ENCODE measurements at regions not wholly inside any gene's neighbourhood (a gene's known extent, or its start where the extent isn't known, plus 50 kb on each side); places are given as distances from the start of the nearest gene placed in this dataset.

GRCh38 chr5:116773926-116774325 lies 199.3 kb upstream of the SEMA6A start:
- Histone ChIP-seq H3K4ac (ENCODE audit: low read depth, low read length) (no peak overlapping the region), H4K20me1 (ENCODE audit: control insufficient read depth, insufficient read depth, insufficient read length) (no peaks in the 10 kb centered on the region), H3K23me2 (ENCODE audit: insufficient read length, low read depth, low read length, poor library complexity, severe bottlenecking) (no peaks in the 10 kb centered on the region), H3K14ac (ENCODE audit: insufficient read depth, low read length) (no peak overlapping the region), H2BK20ac (ENCODE audit: low read depth, low read length, poor library complexity, severe bottlenecking) (no peak overlapping the region), H3K27me3 (ENCODE audit: insufficient read depth, low read length) (no peaks in the 10 kb centered on the region), H3K9me3 (ENCODE audit: control insufficient read depth, low read depth, low read length) (no peaks in the 10 kb centered on the region), H4K5ac (ENCODE audit: insufficient read length, low read depth, low read length) (no peak overlapping the region), H2BK12ac (ENCODE audit: insufficient read length, low read depth, low read length) (no peak overlapping the region), H3K23ac (ENCODE audit: insufficient read length, low read depth, low read length) (no peak overlapping the region), H4K8ac (replicated peaks; ENCODE audit: insufficient read length, low read depth, low read length) (no peak overlapping the region), H3K4me1 (ENCODE audit: insufficient read depth, low read length) (peaks cover 13% of the 10 kb centered on the region), H3K79me1 (ENCODE audit: insufficient read depth, low read depth, low read length, poor library complexity, severe bottlenecking) (no peaks in the 10 kb centered on the region), H3K56ac (ENCODE audit: insufficient read length, low read depth, low read length) (no peak overlapping the region), H2BK15ac (ENCODE audit: low read depth, low read length) (no peak overlapping the region; the same call in 1 of the 2 replicates), H2AFZ (ENCODE audit: low read length) (no peak overlapping the region), H3K27ac (ENCODE audit: insufficient read length, low read depth, low read length) (peak overlapping the region; percentile 97), H3T11ph (ENCODE audit: low read length) (no peak overlapping the region), H4K91ac (ENCODE audit: insufficient read length, low read depth, low read length) (no peak overlapping the region), H2AK5ac (ENCODE audit: insufficient read length, low read length) (no peak overlapping the region), H3K4me2 (ENCODE audit: insufficient read depth, insufficient read length, low read length) (no peak overlapping the region), H2BK5ac (ENCODE audit: insufficient read length, low read length) (peak overlapping the region; percentile 66), H2BK120ac (ENCODE audit: low read depth, low read length, poor library complexity, severe bottlenecking) (no peak overlapping the region), H3K79me2 (ENCODE audit: insufficient read depth, low read length) (no peaks in the 10 kb centered on the region), H3K18ac (ENCODE audit: insufficient read length, low read depth, low read length) (peak overlapping the region; percentile 1), H3K9ac (ENCODE audit: extremely low read depth, insufficient read length, low read length) (peak overlapping the region; percentile 49)
- WGBS (ENCODE audit: extremely low coverage, insufficient read length, low lambda C conversion rate) = no CpG with 5 or more reads among the region's 5 CpGs
- peak overlapping the region; percentile 78 to 97 (median 83) for H3K27ac Mint-ChIP-seq
- H3K27me3 Mint-ChIP-seq (ENCODE audit: low read depth) = no peaks in the 10 kb centered on the region
- peak; percentile 88 for DNase-seq
- no peak; the same call in 2 of the 3 replicates for TF ChIP-seq CTCF (conservative IDR thresholded peaks at IDR 0.05)
- H3K4me1 Mint-ChIP-seq = peaks cover 68 to 80% of the 10 kb centered on the region in 2 experiments
- H3K36me3 Mint-ChIP-seq (ENCODE audit: insufficient read depth in 1 of 3, low read depth in 3 of 3) = 0 out of 7 replicates have a peak, but pooled peaks cover 0 to 2% (median 0%) of the 10 kb centered on the region in 3 experiments
- H3K4me3 Mint-ChIP-seq = no peak overlapping the region
- no peaks in the 10 kb centered on the region for H3K9me3 Mint-ChIP-seq
